HG02870 (cell line): ENCODE measurements at regions not wholly inside any gene's neighbourhood (a gene's known extent, or its start where the extent isn't known, plus 50 kb on each side); places are given as distances from the start of the nearest gene placed in this dataset.
"Not testable (repeated sequence)": the region's sequence is repeated elsewhere in the genome, so short reads cannot be mapped to it uniquely, and the experiment has no call there.

Experiments
- ATAC-seq: cut with Tn5 transposase; IDR thresholded peaks from one replicate; pipeline ENCODE4 v1.9.1; 2021; ENCODE audit warnings: mild to moderate bottlenecking, moderate library complexity; ENCODE audit not compliant: unreplicated experiment

GRCh38 chr12:9413862-9414261, 193.9 kb downstream of the KLRB1 start:
- not testable (repeated sequence) for ATAC-seq

- not testable (repeated sequence) for ATAC-seq
Measured at GRCh38 chr12:9412459-9412858, 195.3 kb downstream of the KLRB1 start.

GRCh38 chr12:9411616-9412268, 196.0 kb downstream of the KLRB1 start:
- ATAC-seq = peak; percentile 50

- ATAC-seq = not testable (repeated sequence)
Measured at GRCh38 chr12:9407425-9407748, 199.2 kb upstream of the PZP start.

- ATAC-seq = no peak
Measured at GRCh38 chr12:9406564-9407424, 198.6 kb upstream of the PZP start.

GRCh38 chr12:9405886-9406563, 197.8 kb upstream of the PZP start:
- ATAC-seq = no peak

- no peak for ATAC-seq
Measured at GRCh38 chr12:9404469-9405260, 196.5 kb upstream of the PZP start.

GRCh38 chr12:9404031-9404430, 195.8 kb upstream of the PZP start:
- no peak for ATAC-seq

- ATAC-seq = not testable (repeated sequence)
Measured at GRCh38 chr12:9402432-9403040, 194.3 kb upstream of the PZP start.

GRCh38 chr12:9396367-9396766, 188.2 kb upstream of the PZP start:
- not testable (repeated sequence) for ATAC-seq

- not testable (repeated sequence) for ATAC-seq
Measured at GRCh38 chr12:9395220-9395619, 187.0 kb upstream of the PZP start.

GRCh38 chr12:9392842-9393241, 184.6 kb upstream of the PZP start:
- ATAC-seq = no peak

- no peak for ATAC-seq
Measured at GRCh38 chr12:9391815-9392214, 183.6 kb upstream of the PZP start.

- no peak for ATAC-seq
Measured at GRCh38 chr12:9390761-9391160, 182.6 kb upstream of the PZP start.

GRCh38 chr12:9389796-9390195, 181.6 kb upstream of the PZP start:
- ATAC-seq = no peak

- ATAC-seq = no peak
Measured at GRCh38 chr12:9388379-9388778, 180.2 kb upstream of the PZP start.

- ATAC-seq = no peak
Measured at GRCh38 chr12:9387450-9387849, 179.3 kb upstream of the PZP start.

- no peak for ATAC-seq
Measured at GRCh38 chr12:9383585-9383984, 175.4 kb upstream of the PZP start.

- no peak for ATAC-seq
Measured at GRCh38 chr12:9381619-9382018, 173.4 kb upstream of the PZP start.

GRCh38 chr12:9380650-9381049, 172.5 kb upstream of the PZP start:
- ATAC-seq = no peak
